HG03442 (cell line): ENCODE measurements at regions not wholly inside any gene's neighbourhood (a gene's known extent, or its start where the extent isn't known, plus 50 kb on each side); places are given as distances from the start of the nearest gene placed in this dataset.

Experiments used
- ATAC-seq: cut with Tn5 transposase; IDR thresholded peaks from one replicate; pipeline ENCODE4 v1.9.1; 2021; ENCODE audit warnings: mild to moderate bottlenecking, moderate library complexity; ENCODE audit not compliant: unreplicated experiment

GRCh38 chr2:134770702-134771101, 51.9 kb upstream of the TMEM163 start:
- no peak for ATAC-seq

GRCh38 chr2:134771313-134771801, 52.6 kb upstream of the TMEM163 start:
- ATAC-seq = no peak

- no peak for ATAC-seq
Measured at GRCh38 chr2:134772493-134773169, 53.8 kb upstream of the TMEM163 start.

- no peak for ATAC-seq
Measured at GRCh38 chr2:134773335-134773734, 54.5 kb upstream of the TMEM163 start.

- no peak for ATAC-seq
Measured at GRCh38 chr2:134773759-134774742, 55.3 kb upstream of the TMEM163 start.

GRCh38 chr2:134774786-134775641, 56.2 kb upstream of the TMEM163 start:
- ATAC-seq = no peak

- no peak for ATAC-seq
Measured at GRCh38 chr2:134776836-134777235, 58.0 kb upstream of the TMEM163 start.

GRCh38 chr2:134777593-134777992, 58.8 kb upstream of the TMEM163 start:
- ATAC-seq = no peak

- no peak for ATAC-seq
Measured at GRCh38 chr2:134778372-134778771, 59.6 kb upstream of the TMEM163 start.

GRCh38 chr2:134780972-134781371, 57.4 kb upstream of the ACMSD start:
- no peak for ATAC-seq

- no peak for ATAC-seq
Measured at GRCh38 chr2:134782107-134782506, 56.3 kb upstream of the ACMSD start.

GRCh38 chr2:134782792-134783191, 55.6 kb upstream of the ACMSD start:
- peak; percentile 65 for ATAC-seq

GRCh38 chr2:134783912-134784311, 54.5 kb upstream of the ACMSD start:
- ATAC-seq = no peak

- ATAC-seq = no peak
Measured at GRCh38 chr2:134785659-134786430, 52.6 kb upstream of the ACMSD start.

- no peak for ATAC-seq
Measured at GRCh38 chr2:134788417-134788816, 50.0 kb upstream of the ACMSD start.
